WTC11 (cell line): ENCODE measurements at regions not wholly inside any gene's neighbourhood (a gene's known extent, or its start where the extent isn't known, plus 50 kb on each side); places are given as distances from the start of the nearest gene placed in this dataset.

Experiments
- ATAC-seq: fragments of 200-7000 bp; cut with Tn5 transposase; 2 replicates; pipeline ENCODE4 v1.10.0; 2021; ENCODE audit warnings: mild to moderate bottlenecking, moderate library complexity
- CTCF ChIA-PET: fragments of 300-600 bp; sonication (Branson Sonifier 250); formaldehyde crosslinking; loops from one replicate; lab custom pipeline; 2021; ENCODE audit warnings: antibody characterized with exemption; lab: Charles Lee
- POLR2A ChIA-PET: fragments of 350-600 bp; sonication (Branson Sonifier 250); formaldehyde crosslinking; loops from one replicate; lab custom pipeline; 2021; ENCODE audit warnings: antibody characterized with exemption; lab: Charles Lee
- DNase-seq: peaks from one replicate; pipeline ENCODE4 v3.0.0; 2021; ENCODE audit warnings: low spot score
- H3K27ac Mint-ChIP-seq: 2 replicates; pipeline ENCODE4 v1.8.0; 2021; ENCODE audit warnings: mixed read lengths
- H3K27me3 Mint-ChIP-seq: 2 replicates; pipeline ENCODE4 v1.8.0; 2021; ENCODE audit warnings: low read depth, mild to moderate bottlenecking, moderate library complexity, mixed read lengths
- H3K36me3 Mint-ChIP-seq: 2 replicates; pipeline ENCODE4 v1.8.0; 2021; ENCODE audit warnings: mixed read lengths
- H3K4me1 Mint-ChIP-seq: 2 replicates; pipeline ENCODE4 v1.8.0; 2022; ENCODE audit warnings: mixed read lengths
- H3K4me3 Mint-ChIP-seq: 2 replicates; pipeline ENCODE4 v1.8.0; 2021; ENCODE audit warnings: mild to moderate bottlenecking, moderate library complexity, mixed read lengths
- H3K9me3 Mint-ChIP-seq: 2 replicates; pipeline ENCODE4 v1.8.0; 2021; ENCODE audit warnings: mixed read lengths
- ATF2 ChIP-seq: sonication (generic); formaldehyde crosslinking; IDR thresholded peaks from 2 replicates; pipeline ENCODE4 v1.8.1; 2022; ENCODE audit warnings: low read depth, missing genetic modification reagents, borderline replicate concordance
- ATF3 ChIP-seq: sonication (generic); formaldehyde crosslinking; conservative IDR thresholded peaks from 2 replicates; pipeline ENCODE4 v1.8.1; 2022; ENCODE audit warnings: mild to moderate bottlenecking, missing genetic modification reagents
- CREM ChIP-seq: sonication (generic); formaldehyde crosslinking; IDR thresholded peaks from 2 replicates; pipeline ENCODE4 v1.8.1; 2022; ENCODE audit warnings: mild to moderate bottlenecking, missing genetic modification reagents, moderate library complexity
- ELF4 ChIP-seq: sonication (generic); formaldehyde crosslinking; IDR thresholded peaks from 2 replicates; pipeline ENCODE4 v1.8.1; 2022; ENCODE audit warnings: low read depth, mild to moderate bottlenecking, moderate library complexity, missing genetic modification reagents
- FOXK1 ChIP-seq: sonication (generic); formaldehyde crosslinking; IDR thresholded peaks from 2 replicates; pipeline ENCODE4 v1.8.0; 2022; ENCODE audit warnings: mild to moderate bottlenecking, moderate library complexity, missing genetic modification reagents
- FOXP4 ChIP-seq: sonication (generic); formaldehyde crosslinking; IDR thresholded peaks from 2 replicates; pipeline ENCODE4 v1.8.0; 2022; ENCODE audit warnings: mild to moderate bottlenecking, missing genetic modification reagents
- HMGXB4 ChIP-seq: sonication (generic); formaldehyde crosslinking; IDR thresholded peaks from 2 replicates; pipeline ENCODE4 v1.8.1; 2023; ENCODE audit warnings: mild to moderate bottlenecking, moderate library complexity, missing genetic modification reagents
- IRF1 ChIP-seq: sonication (generic); formaldehyde crosslinking; IDR thresholded peaks from 2 replicates; pipeline ENCODE4 v1.8.0; 2023; ENCODE audit warnings: missing genetic modification reagents
- JAZF1 ChIP-seq: fragments of 250-450 bp; sonication (Bioruptor Pico); IDR thresholded peaks from 2 replicates; pipeline ENCODE4 v1.9.0; 2021; ENCODE audit warnings: moderate library complexity, mild to moderate bottlenecking, inconsistent platforms
- KAT7 ChIP-seq: sonication (generic); formaldehyde crosslinking; IDR thresholded peaks from 2 replicates; pipeline ENCODE4 v1.8.1; 2023; ENCODE audit warnings: missing genetic modification reagents, mild to moderate bottlenecking, borderline replicate concordance
- NR2C2 ChIP-seq: sonication (generic); formaldehyde crosslinking; IDR thresholded peaks from 2 replicates; pipeline ENCODE4 v1.8.0; 2022; ENCODE audit warnings: mild to moderate bottlenecking, missing genetic modification reagents
- NR3C1 ChIP-seq: sonication (generic); formaldehyde crosslinking; conservative IDR thresholded peaks from 2 replicates; pipeline ENCODE4 v1.8.1; 2023; ENCODE audit warnings: low read depth, mild to moderate bottlenecking, missing genetic modification reagents
- PRRX2 ChIP-seq: fragments of 250-450 bp; sonication (Bioruptor Pico); IDR thresholded peaks from 2 replicates; pipeline ENCODE4 v1.8.0; 2021; ENCODE audit warnings: mild to moderate bottlenecking
- RORB ChIP-seq: fragments of 250-450 bp; sonication (Bioruptor Pico); IDR thresholded peaks from 2 replicates; pipeline ENCODE4 v1.9.0; 2021; ENCODE audit warnings: mild to moderate bottlenecking
- SMAD4 ChIP-seq: sonication (generic); formaldehyde crosslinking; IDR thresholded peaks from 2 replicates; pipeline ENCODE4 v1.8.0; 2022; ENCODE audit warnings: mild to moderate bottlenecking, missing genetic modification reagents
- STAT6 ChIP-seq: sonication (generic); formaldehyde crosslinking; conservative IDR thresholded peaks from 2 replicates; pipeline ENCODE4 v1.8.1; 2023; ENCODE audit warnings: mild to moderate bottlenecking, low read depth, missing genetic modification reagents, moderate library complexity
- USF2 ChIP-seq: sonication (generic); formaldehyde crosslinking; IDR thresholded peaks from 2 replicates; pipeline ENCODE4 v1.8.1; 2023; ENCODE audit warnings: mild to moderate bottlenecking, missing genetic modification reagents, moderate library complexity
- ZMAT4 ChIP-seq: fragments of 250-450 bp; sonication (Bioruptor Pico); IDR thresholded peaks from 2 replicates; pipeline ENCODE4 v1.9.0; 2021; ENCODE audit warnings: mild to moderate bottlenecking
- ZNF121 ChIP-seq: sonication (generic); formaldehyde crosslinking; IDR thresholded peaks from 2 replicates; pipeline ENCODE4 v1.8.0; 2023; ENCODE audit warnings: missing genetic modification reagents
- ZNF281 ChIP-seq: sonication (generic); formaldehyde crosslinking; IDR thresholded peaks from 2 replicates; pipeline ENCODE4 v1.8.0; 2023; ENCODE audit warnings: mild to moderate bottlenecking, missing genetic modification reagents

- H3K4me3 Mint-ChIP-seq = no peak overlapping the region
- no peaks in the 10 kb centered on the region for H3K4me1 Mint-ChIP-seq
- DNase-seq (no peak), ATAC-seq (no peak)
- no peaks in the 10 kb centered on the region for H3K36me3 Mint-ChIP-seq
- no peak for TF ChIP-seq SMAD4
- TF ChIP-seq FOXK1 (CRISPR knock-in tag) = no peak
- no peak for TF ChIP-seq ZNF121 (CRISPR knock-in tag)
- no peak for TF ChIP-seq ATF2
- no peak for TF ChIP-seq FOXP4 (CRISPR knock-in tag)
- TF ChIP-seq CREM (CRISPR knock-in tag) = no peak
- TF ChIP-seq JAZF1 (CRISPR knock-in tag) = no peak
- no peak for TF ChIP-seq PRRX2 (CRISPR knock-in tag)
- TF ChIP-seq ZNF281 (CRISPR knock-in tag) = no peak
- TF ChIP-seq STAT6 = no peak
- TF ChIP-seq ZMAT4 (CRISPR knock-in tag) = no peak
- TF ChIP-seq RORB = no peak
- no peak for TF ChIP-seq NR2C2 (CRISPR knock-in tag)
- TF ChIP-seq IRF1 (CRISPR knock-in tag) = no peak
- no peak for TF ChIP-seq HMGXB4 (CRISPR knock-in tag)
- no peak for TF ChIP-seq ELF4 (CRISPR knock-in tag)
- no peak for TF ChIP-seq KAT7 (CRISPR knock-in tag)
- TF ChIP-seq USF2 (CRISPR knock-in tag) = no peak
- no peak for TF ChIP-seq NR3C1 (CRISPR knock-in tag)
- no peak for TF ChIP-seq ATF3 (CRISPR knock-in tag)
- TF ChIP-seq, all 79 proteins: peak for 0
- Mint-ChIP-seq H3K27me3 (no peaks in the 10 kb centered on the region), H3K27ac (no peak overlapping the region), H3K9me3 (no peaks in the 10 kb centered on the region)
- ChIA-PET CTCF (interaction anchor here (0.9 kb wide), 1 partner anchor 11 kb away, joined by 3 read pairs; no protein-coding TSS in a partner anchor), POLR2A (no interaction called here)
Measured at GRCh38 chr4:93888308-93888707, 59.8 kb downstream of the ATOH1 start.
